ENCODE measurements at regions not wholly inside any gene's neighbourhood (a gene's known extent, or its start where the extent isn't known, plus 50 kb on each side); places are given as distances from the start of the nearest gene placed in this dataset.

DNA sequence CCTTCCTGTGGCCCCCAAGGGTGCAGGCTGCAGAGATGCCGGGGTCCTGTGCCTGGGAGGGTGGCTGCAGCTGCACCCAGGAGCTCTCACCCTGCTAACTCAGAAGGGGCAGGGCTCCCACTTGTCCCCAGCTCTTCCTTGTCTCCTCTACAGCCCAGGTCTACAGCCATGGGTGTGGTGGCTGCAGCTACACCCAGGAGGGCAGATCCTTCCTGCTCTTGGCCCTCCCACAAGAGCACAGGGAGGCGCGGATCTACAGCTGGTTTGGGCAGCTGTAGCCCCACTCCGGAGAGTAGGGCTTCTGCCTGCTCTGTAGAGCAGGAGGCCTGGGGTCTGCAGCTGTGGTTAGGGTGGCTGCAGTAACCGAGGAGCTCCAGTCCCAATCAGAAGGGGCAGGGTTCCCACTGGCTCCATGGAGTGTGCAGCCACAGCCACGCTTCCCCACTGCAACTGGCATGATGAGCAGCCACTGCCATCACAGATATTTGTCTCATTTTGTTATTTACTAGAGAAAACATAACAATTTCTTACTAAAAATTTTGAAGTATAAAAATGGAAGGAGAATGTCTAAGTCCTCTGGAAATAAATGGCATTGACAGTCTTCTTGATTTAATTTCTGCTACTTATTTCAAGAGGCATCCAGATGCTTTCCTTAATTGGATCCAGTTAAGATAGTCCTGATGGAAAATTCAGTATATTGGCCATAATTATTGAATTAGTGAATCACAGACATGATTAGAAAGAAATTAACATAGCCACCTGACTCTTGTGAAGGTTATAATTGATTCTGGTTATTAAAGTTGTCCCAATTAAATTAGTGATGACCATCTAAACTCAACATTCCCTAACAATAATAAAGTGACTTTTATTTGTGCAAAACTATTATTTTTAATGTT is 233.6 kb downstream of the KCNE4 start (continued):
- TF ChIP-seq, protein P1, sequence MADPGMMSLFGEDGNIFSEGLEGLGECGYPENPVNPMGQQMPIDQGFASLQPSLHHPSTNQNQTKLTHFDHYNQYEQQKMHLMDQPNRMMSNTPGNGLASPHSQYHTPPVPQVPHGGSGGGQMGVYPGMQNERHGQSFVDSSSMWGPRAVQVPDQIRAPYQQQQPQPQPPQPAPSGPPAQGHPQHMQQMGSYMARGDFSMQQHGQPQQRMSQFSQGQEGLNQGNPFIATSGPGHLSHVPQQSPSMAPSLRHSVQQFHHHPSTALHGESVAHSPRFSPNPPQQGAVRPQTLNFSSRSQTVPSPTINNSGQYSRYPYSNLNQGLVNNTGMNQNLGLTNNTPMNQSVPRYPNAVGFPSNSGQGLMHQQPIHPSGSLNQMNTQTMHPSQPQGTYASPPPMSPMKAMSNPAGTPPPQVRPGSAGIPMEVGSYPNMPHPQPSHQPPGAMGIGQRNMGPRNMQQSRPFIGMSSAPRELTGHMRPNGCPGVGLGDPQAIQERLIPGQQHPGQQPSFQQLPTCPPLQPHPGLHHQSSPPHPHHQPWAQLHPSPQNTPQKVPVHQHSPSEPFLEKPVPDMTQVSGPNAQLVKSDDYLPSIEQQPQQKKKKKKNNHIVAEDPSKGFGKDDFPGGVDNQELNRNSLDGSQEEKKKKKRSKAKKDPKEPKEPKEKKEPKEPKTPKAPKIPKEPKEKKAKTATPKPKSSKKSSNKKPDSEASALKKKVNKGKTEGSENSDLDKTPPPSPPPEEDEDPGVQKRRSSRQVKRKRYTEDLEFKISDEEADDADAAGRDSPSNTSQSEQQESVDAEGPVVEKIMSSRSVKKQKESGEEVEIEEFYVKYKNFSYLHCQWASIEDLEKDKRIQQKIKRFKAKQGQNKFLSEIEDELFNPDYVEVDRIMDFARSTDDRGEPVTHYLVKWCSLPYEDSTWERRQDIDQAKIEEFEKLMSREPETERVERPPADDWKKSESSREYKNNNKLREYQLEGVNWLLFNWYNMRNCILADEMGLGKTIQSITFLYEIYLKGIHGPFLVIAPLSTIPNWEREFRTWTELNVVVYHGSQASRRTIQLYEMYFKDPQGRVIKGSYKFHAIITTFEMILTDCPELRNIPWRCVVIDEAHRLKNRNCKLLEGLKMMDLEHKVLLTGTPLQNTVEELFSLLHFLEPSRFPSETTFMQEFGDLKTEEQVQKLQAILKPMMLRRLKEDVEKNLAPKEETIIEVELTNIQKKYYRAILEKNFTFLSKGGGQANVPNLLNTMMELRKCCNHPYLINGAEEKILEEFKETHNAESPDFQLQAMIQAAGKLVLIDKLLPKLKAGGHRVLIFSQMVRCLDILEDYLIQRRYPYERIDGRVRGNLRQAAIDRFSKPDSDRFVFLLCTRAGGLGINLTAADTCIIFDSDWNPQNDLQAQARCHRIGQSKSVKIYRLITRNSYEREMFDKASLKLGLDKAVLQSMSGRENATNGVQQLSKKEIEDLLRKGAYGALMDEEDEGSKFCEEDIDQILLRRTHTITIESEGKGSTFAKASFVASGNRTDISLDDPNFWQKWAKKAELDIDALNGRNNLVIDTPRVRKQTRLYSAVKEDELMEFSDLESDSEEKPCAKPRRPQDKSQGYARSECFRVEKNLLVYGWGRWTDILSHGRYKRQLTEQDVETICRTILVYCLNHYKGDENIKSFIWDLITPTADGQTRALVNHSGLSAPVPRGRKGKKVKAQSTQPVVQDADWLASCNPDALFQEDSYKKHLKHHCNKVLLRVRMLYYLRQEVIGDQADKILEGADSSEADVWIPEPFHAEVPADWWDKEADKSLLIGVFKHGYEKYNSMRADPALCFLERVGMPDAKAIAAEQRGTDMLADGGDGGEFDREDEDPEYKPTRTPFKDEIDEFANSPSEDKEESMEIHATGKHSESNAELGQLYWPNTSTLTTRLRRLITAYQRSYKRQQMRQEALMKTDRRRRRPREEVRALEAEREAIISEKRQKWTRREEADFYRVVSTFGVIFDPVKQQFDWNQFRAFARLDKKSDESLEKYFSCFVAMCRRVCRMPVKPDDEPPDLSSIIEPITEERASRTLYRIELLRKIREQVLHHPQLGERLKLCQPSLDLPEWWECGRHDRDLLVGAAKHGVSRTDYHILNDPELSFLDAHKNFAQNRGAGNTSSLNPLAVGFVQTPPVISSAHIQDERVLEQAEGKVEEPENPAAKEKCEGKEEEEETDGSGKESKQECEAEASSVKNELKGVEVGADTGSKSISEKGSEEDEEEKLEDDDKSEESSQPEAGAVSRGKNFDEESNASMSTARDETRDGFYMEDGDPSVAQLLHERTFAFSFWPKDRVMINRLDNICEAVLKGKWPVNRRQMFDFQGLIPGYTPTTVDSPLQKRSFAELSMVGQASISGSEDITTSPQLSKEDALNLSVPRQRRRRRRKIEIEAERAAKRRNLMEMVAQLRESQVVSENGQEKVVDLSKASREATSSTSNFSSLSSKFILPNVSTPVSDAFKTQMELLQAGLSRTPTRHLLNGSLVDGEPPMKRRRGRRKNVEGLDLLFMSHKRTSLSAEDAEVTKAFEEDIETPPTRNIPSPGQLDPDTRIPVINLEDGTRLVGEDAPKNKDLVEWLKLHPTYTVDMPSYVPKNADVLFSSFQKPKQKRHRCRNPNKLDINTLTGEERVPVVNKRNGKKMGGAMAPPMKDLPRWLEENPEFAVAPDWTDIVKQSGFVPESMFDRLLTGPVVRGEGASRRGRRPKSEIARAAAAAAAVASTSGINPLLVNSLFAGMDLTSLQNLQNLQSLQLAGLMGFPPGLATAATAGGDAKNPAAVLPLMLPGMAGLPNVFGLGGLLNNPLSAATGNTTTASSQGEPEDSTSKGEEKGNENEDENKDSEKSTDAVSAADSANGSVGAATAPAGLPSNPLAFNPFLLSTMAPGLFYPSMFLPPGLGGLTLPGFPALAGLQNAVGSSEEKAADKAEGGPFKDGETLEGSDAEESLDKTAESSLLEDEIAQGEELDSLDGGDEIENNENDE (IDR thresholded peaks at IDR 0.05; ENCODE audit: insufficient replicate concordance, low read length) = no peak
- TF ChIP-seq TAF7 (optimal IDR thresholded peaks at IDR 0.05; ENCODE audit: borderline replicate concordance, low read depth, low read length) (no peak), SAP30 (IDR thresholded peaks at IDR 0.05; ENCODE audit: insufficient read depth, insufficient replicate concordance, low read length) (no peak), SP2 (IDR thresholded peaks at IDR 0.05; ENCODE audit: low read length) (no peak), JUN (IDR thresholded peaks at IDR 0.05; ENCODE audit: low read depth, low read length) (no peak), HDAC2 (IDR thresholded peaks at IDR 0.05; ENCODE audit: borderline replicate concordance in 1 of 2, low read depth in 2 of 2, low read length in 2 of 2) (no peak), CEBPB (IDR thresholded peaks at IDR 0.05; ENCODE audit: low read depth, low read length) (no peak), SIN3A (conservative IDR thresholded peaks at IDR 0.05 in 1 of 2, IDR thresholded peaks at IDR 0.05 in 1 of 2; ENCODE audit: low read depth in 1 of 2, low read length in 2 of 2) (no peak)

Data from H1 (cell line).